HCT116 (cell line): ENCODE measurements at regions not wholly inside any gene's neighbourhood (a gene's known extent, or its start where the extent isn't known, plus 50 kb on each side); places are given as distances from the start of the nearest gene placed in this dataset.

ENCODE experiments used
- ATAC-seq: fragments of 200-7000 bp; cut with Tn5 transposase; 2 replicates; pipeline ENCODE4 v1.9.1; 2020; ENCODE audit warnings: mild to moderate bottlenecking, moderate library complexity
- BruUV-seq: library from RNA; stranded (reverse); fragments of 400-500 nt; replicated peaks from 2 replicates; lab custom pipeline; 2021; lab: Mats Ljungman, UMichigan
- CTCF ChIA-PET: fragments of 300-600 bp; sonication (Branson Sonifier 250); formaldehyde crosslinking; loops from one replicate; lab custom pipeline; 2021; ENCODE audit warnings: antibody characterized with exemption; lab: Charles Lee
- POLR2A ChIA-PET: fragments of 300-600, 350-600 bp; sonication (Branson Sonifier 250); formaldehyde crosslinking; loops from one replicate; lab custom pipeline; 2021; ENCODE audit warnings: antibody characterized with exemption; lab: Charles Lee
- RAD21 ChIA-PET, 2 experiments: fragments of 300-600 bp; sonication (Branson Sonifier 250); formaldehyde crosslinking; loops; one replicate each; lab custom pipeline; 2023; ENCODE audit warnings: low total read pairs in 2 of 2; ENCODE audit not compliant: uncharacterized antibody in 2 of 2, unreplicated experiment in 2 of 2, low non-redundant PET in 1 of 2; lab: Charles Lee
- DNase-seq: peaks from one replicate; pipeline ENCODE4 v3.0.0-alpha.2; 2010; ENCODE audit warnings: low read depth, low spot score
- H2AFZ ChIP-seq: fragments of 200-600 bp; shearing (Covaris generic), sonication (generic); 2 replicates; pipeline ENCODE4 v1.6.1; 2017; ENCODE audit warnings: low read depth, mixed run types, mixed read lengths, antibody characterized with exemption, low read length; ENCODE audit not compliant: poor library complexity, severe bottlenecking
- H3K27ac ChIP-seq: 2 replicates; pipeline ENCODE4 v1.5.1; 2012; ENCODE audit warnings: low read depth, low read length
- H3K27me3 ChIP-seq: fragments of 200-600 bp; sonication (generic); 2 replicates; pipeline ENCODE4 v1.6.1; 2016; ENCODE audit warnings: mixed run types, low read length, mixed read lengths; ENCODE audit not compliant: insufficient read depth
- H3K36me3 ChIP-seq, 2 experiments: fragments of 200-500 bp in 1 of 2; fragments of 200-600 bp in 1 of 2; sonication (Bioruptor generic) in 1 of 2; sonication (generic) in 1 of 2; 2 replicates each; pipeline versions ENCODE4 v1.5.1 to v1.6.1; 2014 to 2016; ENCODE audit warnings: low read length in 2 of 2, inconsistent platforms in 1 of 2, mixed read lengths in 1 of 2, mixed run types in 1 of 2; ENCODE audit not compliant: insufficient read depth in 2 of 2, control insufficient read depth in 1 of 2
- H3K4me1 ChIP-seq, 2 experiments: fragments of 200-600 bp in 1 of 2; sonication (generic) in 1 of 2; 2 replicates each; pipeline versions ENCODE4 v1.5.1 to v1.6.1; 2012 to 2017; ENCODE audit warnings: low read length in 2 of 2, inconsistent platforms in 1 of 2, mild to moderate bottlenecking in 1 of 2, mixed read lengths in 1 of 2, mixed run types in 1 of 2, moderate library complexity in 1 of 2; ENCODE audit not compliant: insufficient read depth in 2 of 2, control insufficient read depth in 1 of 2
- H3K4me2 ChIP-seq: fragments of 200-600 bp; sonication (generic); 2 replicates; pipeline ENCODE4 v1.6.1; 2017; ENCODE audit warnings: mixed run types, low read length, mixed read lengths
- H3K4me3 ChIP-seq, 2 experiments: fragments of 200-600 bp in 1 of 2; sonication (generic) in 1 of 2; replicated peaks in 1 of 2; 2 replicates each; pipeline ENCODE4 v1.5.1; 2011 to 2016; ENCODE audit warnings: low read length in 2 of 2, control low read depth in 1 of 2, low read depth in 1 of 2, mild to moderate bottlenecking in 1 of 2, mixed read lengths in 1 of 2, mixed run types in 1 of 2
- H3K79me2 ChIP-seq: fragments of 200-600 bp; sonication (generic); 2 replicates; pipeline ENCODE4 v1.6.1; 2017; ENCODE audit warnings: mild to moderate bottlenecking, mixed run types, low read length, moderate library complexity, mixed read lengths; ENCODE audit not compliant: insufficient read depth
- H3K9ac ChIP-seq: fragments of 200-600 bp; sonication (generic); 2 replicates; pipeline ENCODE4 v1.6.1; 2016; ENCODE audit warnings: low read length, mixed read lengths
- H3K9me2 ChIP-seq: fragments of 200-600 bp; sonication (generic), shearing (Covaris generic); 2 replicates; pipeline ENCODE4 v1.6.1; 2017; ENCODE audit warnings: mixed run types, mild to moderate bottlenecking, moderate library complexity; ENCODE audit not compliant: insufficient read depth
- H3K9me3 ChIP-seq, 2 experiments: fragments of 200-500 bp in 1 of 2; fragments of 200-600 bp in 1 of 2; sonication (Bioruptor generic) in 1 of 2; sonication (generic) in 1 of 2; 2 replicates each; pipeline ENCODE4 v1.6.1; 2014 to 2017; ENCODE audit warnings: low read length in 2 of 2, mixed read lengths in 2 of 2, inconsistent platforms in 1 of 2, low read depth in 1 of 2, mild to moderate bottlenecking in 1 of 2, mixed run types in 1 of 2, moderate library complexity in 1 of 2; ENCODE audit not compliant: control insufficient read depth in 1 of 2, insufficient read depth in 1 of 2
- H4K20me1 ChIP-seq: fragments of 200-600 bp; sonication (generic), shearing (Covaris generic); 2 replicates; pipeline ENCODE4 v1.6.1; 2017; ENCODE audit warnings: mixed run types, mild to moderate bottlenecking, moderate library complexity; ENCODE audit not compliant: insufficient read depth
- CBX3 ChIP-seq: IDR thresholded peaks from 2 replicates; pipeline ENCODE4 v1.6.1; 2012; ENCODE audit warnings: low read depth
- CEBPB ChIP-seq: IDR thresholded peaks from 2 replicates; pipeline ENCODE4 v1.6.1; 2012; ENCODE audit warnings: low read depth
- CTCF ChIP-seq, 3 experiments: fragments of 200-600 bp in 1 of 3; sonication (generic) in 1 of 3; IDR thresholded peaks in 2 of 3; conservative IDR thresholded peaks in 1 of 3; 2 replicates each; pipeline ENCODE4 v1.5.1; 2012 to 2017; ENCODE audit warnings: low read depth in 2 of 3, low read length in 2 of 3, antibody characterized with exemption in 1 of 3, borderline replicate concordance in 1 of 3, control low read depth in 1 of 3, mild to moderate bottlenecking in 1 of 3, mixed read lengths in 1 of 3, mixed run types in 1 of 3, moderate library complexity in 1 of 3; ENCODE audit not compliant: insufficient read depth in 1 of 3
- EGR1 ChIP-seq: IDR thresholded peaks from 2 replicates; pipeline ENCODE4 v1.6.1; 2012; ENCODE audit warnings: low read depth
- ELF1 ChIP-seq: IDR thresholded peaks from 2 replicates; pipeline ENCODE4 v1.6.1; 2012; ENCODE audit warnings: low read depth, borderline replicate concordance
- EZH2 ChIP-seq: fragments of 200-600 bp; sonication (generic); IDR thresholded peaks from 2 replicates; pipeline ENCODE4 v1.6.1; 2017; ENCODE audit warnings: antibody characterized with exemption, mixed run types
- FOSL1 ChIP-seq: IDR thresholded peaks from 2 replicates; pipeline ENCODE4 v1.6.1; 2012; ENCODE audit warnings: low read depth
- SIN3A ChIP-seq: IDR thresholded peaks from 2 replicates; pipeline ENCODE4 v1.6.1; 2012; ENCODE audit warnings: low read depth
- SP1 ChIP-seq: IDR thresholded peaks from 2 replicates; pipeline ENCODE4 v1.6.1; 2012; ENCODE audit warnings: low read depth
- TCF7L2 ChIP-seq: IDR thresholded peaks from 2 replicates; pipeline ENCODE4 v1.7.0; 2011; ENCODE audit warnings: borderline replicate concordance, inconsistent platforms; ENCODE audit not compliant: insufficient read depth, insufficient read length; ENCODE audit errors: extremely low read depth
- ZBTB33 ChIP-seq: IDR thresholded peaks from 2 replicates; pipeline ENCODE4 v1.6.1; 2011; ENCODE audit warnings: mild to moderate bottlenecking, low read length, moderate library complexity; ENCODE audit not compliant: insufficient replicate concordance; ENCODE audit errors: extremely low read depth
- ZFX ChIP-seq: fragments of 450-650 bp; IDR thresholded peaks from 2 replicates; pipeline ENCODE4 v1.6.1; 2017
- intact Hi-C: fragments of 100-400 bp; cut with micrococcal nuclease; formaldehyde crosslinking; loops from 2 replicates; pipeline ENCODE4 v1.10.0; 2022
- TF ChIP-seq, protein P1 (sequence below): IDR thresholded peaks from 2 replicates; pipeline ENCODE4 v1.6.1; 2012
- TF ChIP-seq, protein P2 (sequence below): IDR thresholded peaks from 2 replicates; pipeline ENCODE4 v1.6.1; 2012

- no peak for TF ChIP-seq CEBPB
- TF ChIP-seq CTCF (IDR thresholded peaks at IDR 0.05 in 2 of 3, conservative IDR thresholded peaks at IDR 0.05 in 1 of 3; ENCODE audit: borderline replicate concordance in 1 of 3, insufficient read depth in 1 of 3, low read depth in 2 of 3, low read length in 2 of 3), result no peak
- no peak for TF ChIP-seq FOSL1
- TF ChIP-seq, protein P1, sequence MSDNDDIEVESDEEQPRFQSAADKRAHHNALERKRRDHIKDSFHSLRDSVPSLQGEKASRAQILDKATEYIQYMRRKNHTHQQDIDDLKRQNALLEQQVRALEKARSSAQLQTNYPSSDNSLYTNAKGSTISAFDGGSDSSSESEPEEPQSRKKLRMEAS, result no peak
- TF ChIP-seq TCF7L2, result no peak
- TF ChIP-seq ELF1, result no peak
- no peak for TF ChIP-seq ZBTB33
Measured at GRCh38 chr14:97848317-97848980, 1051.3 kb downstream of the VRK1 start (continued).

DNA sequence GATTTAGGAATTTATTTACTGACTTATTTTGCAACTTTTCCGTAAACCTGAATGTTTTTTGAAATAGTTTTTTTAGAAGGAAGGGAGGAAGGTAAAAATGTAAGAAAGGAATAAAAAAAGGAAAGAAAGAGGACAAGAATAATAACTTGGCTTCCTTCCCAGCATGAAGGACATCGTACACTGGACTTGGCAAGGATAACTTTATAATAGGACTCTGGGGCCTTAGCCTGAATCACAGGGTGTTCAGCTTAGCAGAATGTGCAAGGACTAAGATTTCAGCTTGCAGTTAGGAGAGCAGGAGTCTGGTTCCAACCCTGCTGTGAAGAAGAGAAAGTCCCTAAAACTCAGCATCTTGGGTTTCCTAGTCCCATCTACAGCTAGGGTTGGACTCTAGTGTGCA, 1053.3 kb downstream of the VRK1 start:
- no peak overlapping the region for H3K4me3 ChIP-seq
- no peak overlapping the region for H3K9ac ChIP-seq
- no peak overlapping the region for H2AFZ ChIP-seq
- H3K9me3 ChIP-seq, result no peaks in the 10 kb centered on the region; a peak in 1 of 4 replicates
- no peaks in the 10 kb centered on the region for H4K20me1 ChIP-seq
- no peaks in the 10 kb centered on the region for H3K4me1 ChIP-seq
- ChIA-PET POLR2A (no interaction called here), RAD21 (no interaction called here), CTCF (no interaction called here)
- no peak for TF ChIP-seq FOSL1
- TF ChIP-seq CBX3, result no peak
- TF ChIP-seq ZFX, result no peak
- no peak for TF ChIP-seq SP1
- TF ChIP-seq ZBTB33, result no peak
- TF ChIP-seq, protein P2, sequence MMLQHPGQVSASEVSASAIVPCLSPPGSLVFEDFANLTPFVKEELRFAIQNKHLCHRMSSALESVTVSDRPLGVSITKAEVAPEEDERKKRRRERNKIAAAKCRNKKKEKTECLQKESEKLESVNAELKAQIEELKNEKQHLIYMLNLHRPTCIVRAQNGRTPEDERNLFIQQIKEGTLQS, result no peak
- TF ChIP-seq SIN3A, result no peak
- no peak for TF ChIP-seq EZH2
- TF ChIP-seq EGR1, result no peak
- H3K4me2 ChIP-seq, result no peak overlapping the region
- intact Hi-C loops, result no loop called here
- DNase-seq, result no peak
- H3K36me3 ChIP-seq, result no peaks in the 10 kb centered on the region
- ATAC-seq, result no peak
- no peaks in the 10 kb centered on the region for H3K27me3 ChIP-seq
- BruUV-seq, result no TSS peak
- no peaks in the 10 kb centered on the region for H3K79me2 ChIP-seq
- H3K9me2 ChIP-seq, result no peaks in the 10 kb centered on the region
- H3K27ac ChIP-seq, result no peak overlapping the region
